CD4-positive, alpha-beta T cell treated with Interleukin-17A for 1 hour (primary cell): ENCODE measurements at regions not wholly inside any gene's neighbourhood (a gene's known extent, or its start where the extent isn't known, plus 50 kb on each side); places are given as distances from the start of the nearest gene placed in this dataset.

Experiments
- DNase-seq: peaks from one replicate; pipeline ENCODE4 v3.0.0-alpha.2; 2020

GRCh38 chr2:121860758-121861227 lies 105.3 kb downstream of the TSN start:
- DNase-seq: no peak

GRCh38 chr2:121862286-121862685 lies 106.8 kb downstream of the TSN start:
- no peak for DNase-seq

DNA sequence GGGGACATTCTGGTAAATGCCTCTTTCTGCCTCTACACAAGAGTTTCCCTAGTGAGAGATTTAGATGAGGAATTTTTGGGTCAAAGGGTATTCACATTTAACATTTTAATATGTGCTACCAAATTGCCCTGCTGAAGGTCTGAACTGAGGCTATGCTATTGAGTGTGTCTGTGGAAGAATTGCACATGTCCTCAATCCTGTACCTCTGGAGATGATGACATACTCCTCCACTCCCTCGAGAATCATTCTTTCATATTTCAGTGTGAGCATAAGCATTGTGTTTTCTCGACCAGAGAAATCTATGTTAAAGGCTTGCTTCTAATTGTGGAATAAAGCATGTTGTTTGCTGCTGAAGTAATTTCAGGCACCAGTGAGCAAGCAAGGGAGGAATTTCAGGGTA lies 110.5 kb downstream of the TSN start:
- DNase-seq: no peak

GRCh38 chr2:121866789-121867188 lies 111.3 kb downstream of the TSN start:
- DNase-seq: no peak

DNA sequence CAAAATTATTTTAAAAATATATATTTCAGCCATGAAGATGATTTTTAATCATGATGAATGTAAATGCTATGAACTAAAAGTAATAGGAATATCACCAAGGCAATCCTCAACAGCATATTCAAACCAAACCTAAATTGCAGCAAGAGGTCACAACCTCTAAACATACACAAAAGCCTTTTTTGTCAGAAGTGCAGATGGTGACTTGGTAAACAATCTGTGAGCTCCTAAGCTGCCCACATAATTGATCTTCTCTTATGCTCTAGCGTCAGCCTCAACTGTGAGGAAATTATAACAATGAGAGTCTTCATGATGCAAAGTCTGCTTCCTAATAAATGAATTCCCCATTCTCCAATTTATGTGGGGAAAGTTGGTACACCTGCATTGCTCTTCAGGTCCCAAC lies 113.2 kb downstream of the TSN start:
- no peak for DNase-seq

- DNase-seq: no peak
These were observed 113.9 kb downstream of the TSN start for GRCh38 chr2:121869363-121869762.

DNA sequence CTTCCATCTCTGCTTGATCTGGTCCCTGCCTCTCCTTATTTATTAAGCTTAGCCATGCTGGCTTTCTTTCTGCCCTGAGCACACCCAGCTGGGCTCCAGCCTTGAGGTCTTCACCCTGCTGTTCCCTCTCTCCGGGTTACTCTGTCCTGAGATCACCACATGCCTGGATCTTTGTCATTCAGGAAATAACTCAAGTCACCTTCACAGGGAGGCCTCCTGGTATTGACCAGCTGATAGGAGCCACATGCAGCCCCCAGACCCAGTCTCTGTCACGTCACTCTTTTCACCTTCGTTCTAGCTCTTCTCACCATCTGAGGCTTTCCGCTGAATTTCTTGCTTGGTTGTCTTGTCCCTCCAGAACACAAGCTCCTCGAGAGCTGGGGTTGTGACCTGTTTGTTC lies 114.4 kb downstream of the TSN start:
- DNase-seq: no peak

DNA sequence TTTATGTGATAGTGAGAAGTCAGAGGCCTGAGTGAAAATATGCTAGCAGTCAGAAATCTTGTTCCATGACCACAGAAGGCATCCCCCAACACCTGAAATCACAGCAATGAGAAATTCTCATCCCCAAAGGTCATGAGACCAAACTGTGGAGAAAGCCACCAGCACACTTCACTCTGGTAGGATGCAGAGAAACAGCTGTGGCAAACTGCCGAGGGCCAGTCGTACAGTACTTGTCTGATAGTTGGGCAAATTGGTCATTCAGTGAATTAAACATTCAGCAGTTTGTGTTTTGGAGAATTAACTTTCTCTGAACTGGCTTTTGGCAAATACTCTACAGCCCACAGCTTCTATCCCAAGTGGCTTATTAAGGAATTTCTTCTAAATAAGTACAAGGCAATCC lies 117.2 kb downstream of the TSN start:
- DNase-seq: no peak

- DNase-seq: no peak
These were observed 118.4 kb downstream of the TSN start for GRCh38 chr2:121873864-121874263.

- no peak for DNase-seq
These were observed 120.2 kb downstream of the TSN start for GRCh38 chr2:121875585-121876185.

DNA sequence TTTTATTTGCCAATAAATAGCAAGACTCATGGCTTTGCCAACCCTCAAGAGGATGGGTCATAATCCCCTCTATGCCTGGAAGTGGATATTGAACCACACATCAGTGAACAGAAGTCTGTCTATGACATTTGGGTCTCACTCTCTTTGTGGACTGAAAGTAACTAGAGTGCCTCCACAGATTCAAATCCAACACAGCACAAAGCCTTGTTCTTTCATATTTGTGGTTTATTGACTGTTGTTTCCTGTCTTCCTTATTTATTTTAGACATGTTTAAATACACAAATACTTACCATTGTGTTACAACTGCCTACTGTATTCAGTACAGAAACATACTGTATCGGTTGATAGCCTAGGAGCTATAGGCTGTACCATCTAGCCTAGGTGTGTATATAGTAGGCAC lies 121.9 kb downstream of the TSN start:
- no peak for DNase-seq

DNA sequence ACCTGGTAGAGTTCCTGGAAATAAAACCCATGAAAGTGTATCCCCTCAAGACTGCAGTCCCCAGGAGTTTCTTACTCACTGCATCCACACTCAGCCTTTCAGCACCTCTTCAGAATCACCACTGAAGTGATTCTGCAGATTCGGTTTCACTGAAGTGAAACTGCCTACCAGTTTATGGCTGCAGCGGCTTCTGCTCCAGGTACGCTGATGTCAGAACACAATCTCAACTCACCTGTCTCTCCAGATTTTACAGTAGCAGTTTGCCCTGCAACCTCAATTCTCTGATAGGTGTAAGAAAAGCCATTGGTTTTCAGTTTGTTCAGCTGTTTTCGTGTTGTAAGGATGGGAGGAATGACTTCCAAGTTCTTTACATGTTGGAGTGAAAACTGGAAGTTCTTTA lies 124.8 kb downstream of the TSN start:
- DNase-seq: no peak

GRCh38 chr2:121881038-121881437 lies 125.6 kb downstream of the TSN start:
- DNase-seq: no peak

GRCh38 chr2:121881950-121882349 lies 126.5 kb downstream of the TSN start:
- no peak for DNase-seq

GRCh38 chr2:121884078-121884477 lies 128.6 kb downstream of the TSN start:
- DNase-seq: no peak

DNA sequence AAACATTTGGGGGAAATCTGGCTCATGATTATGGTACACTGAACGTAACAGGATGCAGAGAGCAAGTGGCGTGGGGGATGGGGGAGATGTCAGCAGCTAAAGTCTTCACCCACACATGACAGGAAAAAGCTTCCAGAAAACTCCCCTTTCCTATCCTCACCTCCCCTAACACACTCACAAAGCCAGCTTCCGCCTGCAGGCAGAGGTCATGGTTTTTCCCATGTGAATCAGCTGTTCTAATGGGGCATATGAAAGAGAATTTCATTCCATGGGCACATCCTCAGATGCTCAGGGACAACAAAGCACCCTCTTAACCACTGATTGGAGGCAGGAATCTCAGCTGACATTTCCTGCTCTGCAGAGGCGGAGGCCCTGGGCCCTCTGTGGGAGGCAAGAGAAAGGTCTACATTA lies 129.1 kb downstream of the TSN start:
- DNase-seq: no peak

DNA sequence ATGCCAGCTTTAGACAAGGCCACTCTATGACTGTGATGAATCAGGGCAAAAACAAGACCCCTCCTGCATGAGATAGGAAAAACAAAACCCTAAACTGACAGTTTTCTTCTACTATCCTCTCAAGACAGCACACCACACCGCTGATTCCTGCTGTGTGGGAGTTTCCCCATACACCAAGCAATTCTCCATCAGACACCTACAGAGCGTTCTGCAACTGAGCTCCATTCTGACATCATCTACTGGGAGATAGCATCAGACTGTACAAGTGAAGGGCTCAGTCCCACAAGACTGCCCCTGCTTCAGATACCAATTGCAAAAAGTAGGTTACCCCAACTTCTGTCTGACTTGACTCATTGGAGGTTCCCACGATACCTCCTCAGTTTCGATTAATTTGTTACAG lies 130.6 kb downstream of the TSN start:
- no peak for DNase-seq

- no peak for DNase-seq
These were observed 132.2 kb downstream of the TSN start for GRCh38 chr2:121887513-121888188.

- no peak for DNase-seq
These were observed 132.7 kb downstream of the TSN start for GRCh38 chr2:121888189-121888557.

- no peak for DNase-seq
These were observed 134.6 kb downstream of the TSN start for GRCh38 chr2:121890041-121890440.

DNA sequence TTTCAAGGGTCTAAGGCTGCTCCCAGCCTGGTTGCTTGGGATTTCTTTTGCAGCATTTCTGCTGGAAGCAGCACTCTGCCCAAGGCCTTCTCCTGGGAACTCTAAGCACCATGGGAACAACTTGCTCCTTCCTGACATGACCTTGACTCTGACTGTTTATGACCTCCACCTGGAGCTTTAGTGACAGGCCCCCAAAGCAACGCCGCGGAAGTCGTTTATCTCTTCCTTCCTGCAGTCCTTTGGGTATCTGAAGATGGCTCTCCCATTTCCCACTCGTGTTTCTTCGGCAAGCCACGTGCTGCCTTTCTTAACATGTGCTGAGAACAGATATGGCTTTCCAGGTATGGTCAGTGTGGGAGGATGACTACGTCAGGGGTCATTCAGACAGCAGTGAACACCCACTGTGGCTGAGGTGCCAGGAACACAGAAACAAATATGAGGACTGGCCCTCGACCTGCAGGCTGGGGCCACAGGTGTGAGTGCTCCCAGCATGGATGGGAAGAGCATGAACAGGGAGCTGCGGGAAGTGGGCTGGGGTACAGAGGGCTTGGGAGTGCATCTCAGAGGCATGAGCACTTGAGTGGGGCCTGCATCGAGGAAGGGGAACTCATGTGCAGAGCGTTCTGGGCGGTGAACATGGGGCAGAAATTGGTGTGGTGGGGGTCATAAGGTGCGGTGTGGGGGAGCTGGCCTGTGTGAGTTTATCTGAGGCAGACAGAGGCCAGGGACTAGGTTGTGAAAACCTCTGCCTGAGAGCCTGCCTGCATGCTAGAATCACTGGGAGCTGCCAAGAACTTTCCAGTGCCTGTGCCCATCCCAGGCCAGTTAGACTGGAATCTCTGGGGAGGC lies 140.5 kb downstream of the TSN start:
- DNase-seq: no peak

DNA sequence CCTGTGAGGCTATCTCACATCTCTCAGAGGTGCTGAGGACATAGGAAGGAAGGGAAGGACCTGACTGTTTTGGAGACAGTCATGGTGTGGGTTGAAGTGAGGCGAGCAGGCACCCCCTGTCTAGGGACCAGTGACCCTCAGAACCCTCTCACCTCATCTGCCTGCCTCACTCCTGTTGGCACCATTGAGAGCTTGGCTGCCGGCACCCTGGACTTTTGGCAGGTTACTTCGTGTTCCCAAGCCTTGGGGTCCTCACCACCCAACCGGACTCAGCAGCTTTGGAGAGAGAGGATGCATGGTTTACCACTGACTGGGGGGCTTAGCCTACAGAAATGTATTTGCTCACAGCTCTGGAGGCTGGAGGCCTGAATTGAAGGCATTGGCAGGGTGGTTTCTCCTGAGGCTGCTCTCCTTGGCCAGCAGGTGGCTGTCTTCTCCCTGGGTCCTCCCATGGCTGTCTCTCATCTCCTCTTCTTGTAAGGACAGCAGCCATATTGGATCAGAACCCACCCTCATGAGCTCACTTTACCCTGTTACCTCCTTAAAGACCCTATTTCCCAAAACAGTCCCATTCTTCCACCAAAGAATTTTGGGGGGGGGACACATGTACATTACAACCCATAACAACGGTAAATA lies 142.0 kb downstream of the TSN start:
- no peak for DNase-seq

DNA sequence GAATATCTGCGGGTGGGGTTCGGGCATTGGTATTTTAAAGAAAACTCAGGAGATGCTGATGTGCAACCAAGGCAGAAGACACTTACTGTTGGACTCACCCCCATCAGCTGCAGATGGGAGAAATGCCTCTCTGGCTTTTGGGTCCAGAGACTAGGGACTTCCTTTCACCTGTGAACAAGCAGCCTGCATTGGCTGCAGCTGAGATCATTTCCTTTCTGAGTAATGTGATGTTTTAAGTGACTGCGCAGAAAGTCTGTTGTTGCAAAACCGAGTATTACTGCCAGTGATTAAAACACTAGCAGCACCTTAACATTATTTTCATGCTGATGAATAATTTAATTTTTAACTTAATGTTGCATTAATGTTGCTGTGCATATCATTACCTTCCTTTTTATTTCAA lies 143.0 kb downstream of the TSN start:
- DNase-seq: no peak

- DNase-seq: no peak
These were observed 144.9 kb downstream of the TSN start for GRCh38 chr2:121900391-121900790.
